Kasumi-1 (cell line): ENCODE measurements at regions not wholly inside any gene's neighbourhood (a gene's known extent, or its start where the extent isn't known, plus 50 kb on each side); places are given as distances from the start of the nearest gene placed in this dataset.
A peak's percentile ranks its signal among the peaks of the same experiment; 100 is the strongest.

Experiments
- DNase-seq, 2 experiments: peaks; one replicate each; lab custom pipeline; 2025; lab: John Stamatoyannopoulos, UW

DNA sequence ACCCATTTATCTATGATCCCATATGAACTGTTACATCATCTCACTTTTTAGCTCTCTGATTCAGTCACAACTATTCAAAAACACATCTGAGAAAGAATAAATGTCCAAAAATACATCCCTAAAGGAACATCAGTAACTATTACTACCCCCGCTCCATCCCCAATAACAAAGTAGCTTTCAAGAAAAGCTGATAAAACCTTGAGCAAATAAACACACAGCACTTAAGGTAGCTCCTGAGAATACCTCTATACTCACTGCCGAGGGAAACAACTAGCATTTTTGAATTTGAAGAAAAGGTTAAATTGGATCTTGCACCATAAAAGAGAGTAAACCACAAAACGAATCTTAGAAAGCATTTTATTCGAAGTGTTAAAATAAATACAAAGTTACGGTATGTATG lies 63.4 kb downstream of the PMAIP1 start:
- no peak for DNase-seq

DNA sequence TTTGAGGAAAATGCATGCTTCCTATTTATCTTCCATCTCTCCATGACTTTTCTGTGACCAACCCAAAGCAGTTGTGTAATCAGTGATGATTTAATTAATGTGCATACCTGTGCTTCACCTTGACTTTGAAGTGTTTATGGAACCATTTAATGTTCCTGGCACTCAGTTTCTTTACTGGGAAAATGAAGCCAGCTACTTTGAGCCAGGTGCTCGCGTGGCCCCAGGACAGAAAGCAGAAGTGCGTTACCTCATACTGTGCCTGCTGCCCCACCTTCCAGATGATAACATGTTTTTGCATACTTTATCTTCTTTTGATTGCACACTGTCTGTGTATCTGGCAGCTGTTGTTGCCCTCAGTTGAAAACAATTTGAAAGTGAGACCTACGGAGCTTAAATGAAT lies 61.3 kb downstream of the PMAIP1 start:
- no peak for DNase-seq

DNA sequence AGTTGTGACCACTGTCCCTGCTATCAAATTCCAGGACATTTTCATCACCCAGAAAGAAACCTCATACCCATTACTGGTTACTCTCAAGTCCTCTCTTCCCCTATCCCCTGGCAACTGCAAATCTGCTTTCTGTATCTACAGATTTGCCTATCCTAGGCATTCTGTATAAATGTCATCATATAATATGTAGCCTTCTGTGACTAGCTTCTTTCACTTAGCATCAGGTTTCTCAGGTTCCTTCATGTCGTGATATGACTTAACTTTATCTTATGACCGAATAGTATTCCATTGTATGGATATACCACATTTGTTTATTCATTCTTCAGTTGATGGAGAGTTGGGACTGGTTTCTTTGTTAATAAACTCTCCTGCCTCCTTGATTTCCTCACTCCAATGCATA lies 60.5 kb downstream of the PMAIP1 start:
- DNase-seq = no peak

DNA sequence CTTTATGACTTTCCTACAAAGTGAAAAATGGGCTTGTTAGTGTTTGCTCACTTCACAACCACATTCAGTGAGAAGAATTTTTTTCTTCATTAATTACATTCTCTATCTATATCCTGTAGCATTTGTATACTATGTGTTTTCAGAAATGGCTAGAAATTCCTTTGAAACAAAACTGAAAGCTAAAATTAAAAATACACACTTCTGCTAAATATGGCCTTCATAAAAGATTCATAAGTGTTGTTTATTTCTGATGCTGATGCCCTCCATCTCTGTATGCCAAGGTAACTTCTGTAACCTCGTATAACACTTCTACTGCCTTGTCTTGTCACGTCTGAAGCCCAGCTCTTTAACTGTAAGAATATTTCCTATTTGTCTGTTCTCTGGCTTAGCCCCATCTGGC lies 59.8 kb downstream of the PMAIP1 start:
- DNase-seq = no peak

DNA sequence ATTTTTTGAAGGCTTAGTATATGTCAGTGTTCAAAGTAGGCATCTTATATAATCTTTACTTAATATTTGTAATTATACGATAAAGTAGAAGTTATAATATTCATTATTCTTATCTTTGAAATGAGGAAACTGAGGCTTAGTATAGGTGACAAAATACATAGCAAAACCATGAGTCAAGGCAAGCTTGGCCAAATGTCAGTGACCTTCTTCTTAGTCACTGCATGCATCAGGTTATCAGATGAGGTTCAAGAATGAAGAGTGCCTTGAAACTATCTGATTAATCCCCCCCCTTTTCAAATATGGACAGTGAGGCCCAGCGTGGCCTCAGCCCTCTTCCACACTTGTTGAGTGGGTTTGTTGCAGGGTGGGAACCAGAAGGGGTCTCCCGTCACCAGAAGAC lies 59.3 kb downstream of the PMAIP1 start:
- no peak for DNase-seq

DNA sequence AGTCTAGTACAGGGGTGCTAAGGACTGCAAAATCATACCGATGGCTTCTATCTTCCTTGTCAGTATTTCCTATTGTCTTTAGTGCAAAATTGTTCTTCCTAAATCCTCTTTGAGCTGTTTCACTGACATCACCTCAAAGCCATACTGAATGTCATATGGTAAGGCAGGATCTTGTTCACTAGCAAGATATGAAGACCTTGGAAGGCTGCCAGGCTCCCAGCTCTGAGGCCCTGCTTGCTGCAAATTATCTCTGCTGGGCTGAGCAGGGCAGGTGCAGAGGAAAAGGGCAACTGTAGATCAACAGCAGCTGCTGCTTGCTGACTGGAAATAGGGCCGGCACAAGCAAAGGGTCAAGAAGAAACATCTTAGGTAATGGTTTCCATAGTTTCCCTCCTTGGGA lies 58.2 kb downstream of the PMAIP1 start:
- DNase-seq = peak; percentile 81 to 87

DNA sequence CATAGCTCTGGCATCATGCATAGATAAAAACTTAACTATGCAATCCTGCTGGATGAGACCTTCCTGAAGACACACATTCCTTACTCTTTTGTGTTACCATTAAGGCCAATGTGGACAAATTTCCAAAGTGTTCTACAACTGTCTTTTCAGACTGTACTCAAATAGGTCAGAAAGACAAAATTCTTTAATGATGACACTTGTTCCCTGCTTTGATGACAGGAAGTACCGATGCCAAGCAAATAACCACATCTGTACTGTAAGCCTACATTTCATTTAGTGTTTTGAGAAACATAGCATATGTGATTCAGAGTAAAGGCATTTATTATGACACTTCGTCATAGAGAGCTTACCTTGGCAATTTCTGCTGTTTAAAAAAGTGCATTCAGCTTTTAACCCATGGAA lies 55.0 kb downstream of the PMAIP1 start:
- no peak for DNase-seq

DNA sequence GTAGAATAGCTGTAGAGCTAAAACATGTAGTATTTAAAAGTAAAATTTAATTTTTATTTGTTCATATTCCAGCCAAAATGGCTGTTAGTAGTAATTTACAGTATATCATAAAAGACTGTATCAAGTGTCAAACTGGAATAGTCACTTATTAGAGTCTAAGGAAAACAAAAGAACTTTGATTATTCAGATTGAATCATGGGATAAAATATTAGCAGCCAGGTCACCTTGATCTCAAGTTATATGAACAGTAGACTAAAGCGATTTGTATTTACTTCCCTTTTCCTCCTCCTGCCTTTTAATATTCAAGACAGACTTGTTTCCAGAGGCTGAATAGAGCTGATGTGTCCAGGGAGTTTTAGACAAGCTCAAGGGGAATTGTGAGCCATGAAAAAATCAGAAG lies 54.4 kb downstream of the PMAIP1 start:
- no peak for DNase-seq
